AG08396 (cell line): ENCODE measurements at regions not wholly inside any gene's neighbourhood (a gene's known extent, or its start where the extent isn't known, plus 50 kb on each side); places are given as distances from the start of the nearest gene placed in this dataset.
"Not testable (repeated sequence)": the region's sequence is repeated elsewhere in the genome, so short reads cannot be mapped to it uniquely, and the experiment has no call there.

ENCODE experiments used
- DNase-seq: peaks from one replicate; pipeline ENCODE4 v3.0.0; 2012; ENCODE audit warnings: low spot score, mixed read lengths

GRCh38 chr13:72585254-72585653 lies 142.2 kb downstream of the MZT1 start:
- no peak for DNase-seq

- DNase-seq: no peak
These were observed 156.2 kb downstream of the MZT1 start for GRCh38 chr13:72571191-72571590.

GRCh38 chr13:72570019-72570418 lies 157.4 kb downstream of the MZT1 start:
- DNase-seq: no peak

- DNase-seq: no peak
These were observed 159.9 kb downstream of the MZT1 start for GRCh38 chr13:72567566-72567965.

- no peak for DNase-seq
These were observed 160.9 kb downstream of the MZT1 start for GRCh38 chr13:72566526-72566925.

- DNase-seq: no peak
These were observed 161.5 kb downstream of the MZT1 start for GRCh38 chr13:72565893-72566292.

- DNase-seq: no peak
These were observed 164.7 kb downstream of the MZT1 start for GRCh38 chr13:72562686-72563085.

GRCh38 chr13:72561791-72562190 lies 165.6 kb downstream of the MZT1 start:
- no peak for DNase-seq

- no peak for DNase-seq
These were observed 167.7 kb downstream of the MZT1 start for GRCh38 chr13:72559716-72560115.

- DNase-seq: no peak
These were observed 170.5 kb downstream of the MZT1 start for GRCh38 chr13:72556945-72557344.

GRCh38 chr13:72555601-72556000 lies 171.8 kb downstream of the MZT1 start:
- no peak for DNase-seq

- no peak for DNase-seq
These were observed 174.7 kb downstream of the MZT1 start for GRCh38 chr13:72552731-72553130.

GRCh38 chr13:72545895-72546294 lies 181.5 kb downstream of the MZT1 start:
- not testable (repeated sequence) for DNase-seq

GRCh38 chr13:72545030-72545719 lies 182.3 kb downstream of the MZT1 start:
- DNase-seq: no peak

GRCh38 chr13:72544042-72544441 lies 183.4 kb downstream of the MZT1 start:
- no peak for DNase-seq

GRCh38 chr13:72542241-72542640 lies 185.2 kb downstream of the MZT1 start:
- DNase-seq: no peak

GRCh38 chr13:72541674-72542073 lies 185.8 kb downstream of the MZT1 start:
- no peak for DNase-seq

- no peak for DNase-seq
These were observed 186.5 kb downstream of the MZT1 start for GRCh38 chr13:72540881-72541280.

- DNase-seq: no peak
These were observed 187.5 kb downstream of the MZT1 start for GRCh38 chr13:72539925-72540324.

GRCh38 chr13:72537782-72538181 lies 189.6 kb downstream of the MZT1 start:
- no peak for DNase-seq

GRCh38 chr13:72537395-72537780 lies 190.0 kb downstream of the MZT1 start:
- DNase-seq: no peak

GRCh38 chr13:72536714-72537394 lies 190.6 kb downstream of the MZT1 start:
- no peak for DNase-seq

GRCh38 chr13:72534951-72535640 lies 192.3 kb downstream of the MZT1 start:
- DNase-seq: no peak
